IPS-18c (cell line): ENCODE measurements at regions not wholly inside any gene's neighbourhood (a gene's known extent, or its start where the extent isn't known, plus 50 kb on each side); places are given as distances from the start of the nearest gene placed in this dataset.

ENCODE experiments used
- H3K4me3 ChIP-seq: 2 replicates; pipeline ENCODE4 v1.7.0; 2013; ENCODE audit warnings: low read depth, mild to moderate bottlenecking, low read length, moderate library complexity; ENCODE audit not compliant: insufficient read depth
- H3K9me3 ChIP-seq: one replicate; pipeline ENCODE4 v1.6.1; 2013; ENCODE audit warnings: mild to moderate bottlenecking, low read length, moderate library complexity; ENCODE audit not compliant: control insufficient read depth, insufficient read depth

GRCh38 chr2:156687126-156687525 lies 250.9 kb downstream of the GPD2 start:
- no peaks in the 10 kb centered on the region for H3K9me3 ChIP-seq
- no peak overlapping the region for H3K4me3 ChIP-seq

- no peaks in the 10 kb centered on the region for H3K9me3 ChIP-seq
- no peak overlapping the region for H3K4me3 ChIP-seq
Observed at GRCh38 chr2:156687715-156688114, 251.5 kb downstream of the GPD2 start.

- H3K9me3 ChIP-seq, result no peaks in the 10 kb centered on the region
Observed at GRCh38 chr2:156689939-156690338, 253.8 kb downstream of the GPD2 start.

GRCh38 chr2:156691014-156691413 lies 254.8 kb downstream of the GPD2 start:
- no peak overlapping the region for H3K4me3 ChIP-seq

More at GRCh38 chr2:156689939-156690338, 253.8 kb downstream of the GPD2 start:
- H3K4me3 ChIP-seq, result no peak overlapping the region

GRCh38 chr2:156695020-156695419 lies 258.8 kb downstream of the GPD2 start:
- Histone ChIP-seq H3K9me3 (no peaks in the 10 kb centered on the region), H3K4me3 (no peak overlapping the region)

More at GRCh38 chr2:156691014-156691413, 254.8 kb downstream of the GPD2 start:
- H3K9me3 ChIP-seq, result no peaks in the 10 kb centered on the region

GRCh38 chr2:156695595-156695994 lies 259.4 kb downstream of the GPD2 start:
- Histone ChIP-seq H3K9me3 (no peaks in the 10 kb centered on the region), H3K4me3 (no peak overlapping the region)

- no peak overlapping the region for H3K4me3 ChIP-seq
- H3K9me3 ChIP-seq, result no peaks in the 10 kb centered on the region
Observed at GRCh38 chr2:156697906-156698305, 261.7 kb downstream of the GPD2 start.

GRCh38 chr2:156700681-156701080 lies 264.5 kb downstream of the GPD2 start:
- Histone ChIP-seq H3K9me3 (no peaks in the 10 kb centered on the region), H3K4me3 (no peak overlapping the region)

GRCh38 chr2:156702541-156702940 lies 266.4 kb downstream of the GPD2 start:
- no peaks in the 10 kb centered on the region for H3K9me3 ChIP-seq
- no peak overlapping the region for H3K4me3 ChIP-seq

- no peaks in the 10 kb centered on the region for H3K9me3 ChIP-seq
- H3K4me3 ChIP-seq, result no peak overlapping the region
Observed at GRCh38 chr2:156703642-156704041, 267.5 kb downstream of the GPD2 start.

GRCh38 chr2:156704132-156704531 lies 268.0 kb downstream of the GPD2 start:
- Histone ChIP-seq H3K4me3 (no peak overlapping the region), H3K9me3 (no peaks in the 10 kb centered on the region)

GRCh38 chr2:156704617-156705016 lies 268.4 kb downstream of the GPD2 start:
- Histone ChIP-seq H3K9me3 (peaks cover 2% of the 10 kb centered on the region), H3K4me3 (no peak overlapping the region)

- Histone ChIP-seq H3K4me3 (no peak overlapping the region), H3K9me3 (peaks cover 2% of the 10 kb centered on the region)
Observed at GRCh38 chr2:156706576-156706975, 270.4 kb downstream of the GPD2 start.

- Histone ChIP-seq H3K9me3 (peaks cover 2% of the 10 kb centered on the region), H3K4me3 (no peak overlapping the region)
Observed at GRCh38 chr2:156708051-156708450, 271.9 kb downstream of the GPD2 start.

- H3K9me3 ChIP-seq, result peaks cover 2% of the 10 kb centered on the region
- no peak overlapping the region for H3K4me3 ChIP-seq
Observed at GRCh38 chr2:156709091-156709490, 272.9 kb downstream of the GPD2 start.

- Histone ChIP-seq H3K9me3 (no peaks in the 10 kb centered on the region), H3K4me3 (no peak overlapping the region)
Observed at GRCh38 chr2:156719036-156719435, 282.9 kb downstream of the GPD2 start.

GRCh38 chr2:156727867-156728266 lies 291.7 kb downstream of the GPD2 start:
- Histone ChIP-seq H3K4me3 (no peak overlapping the region), H3K9me3 (no peaks in the 10 kb centered on the region)

GRCh38 chr2:156728328-156728727 lies 292.1 kb downstream of the GPD2 start:
- no peak overlapping the region for H3K4me3 ChIP-seq
- H3K9me3 ChIP-seq, result no peaks in the 10 kb centered on the region

GRCh38 chr2:156731506-156731905 lies 295.3 kb downstream of the GPD2 start:
- Histone ChIP-seq H3K9me3 (no peaks in the 10 kb centered on the region), H3K4me3 (no peak overlapping the region)
